Stimulated activated CD4-positive, alpha-beta T cell treated with anti-CD3 and anti-CD28 coated beads, Interleukin-1b, Interleukin-23, amount 100 ng/mL, for 48 hours (primary cell): ENCODE measurements at regions not wholly inside any gene's neighbourhood (a gene's known extent, or its start where the extent isn't known, plus 50 kb on each side); places are given as distances from the start of the nearest gene placed in this dataset.

ENCODE experiments used
- DNase-seq: peaks from one replicate; pipeline ENCODE4 v3.0.0-alpha.2; 2020

- no peak for DNase-seq
These were observed 191.0 kb upstream of the C1orf174 start for GRCh38 chr1:4090976-4091660.

GRCh38 chr1:4091996-4092395 is 191.9 kb upstream of the C1orf174 start:
- no peak for DNase-seq

- DNase-seq = no peak
These were observed 193.9 kb upstream of the C1orf174 start for GRCh38 chr1:4093856-4094565.

GRCh38 chr1:4095433-4095971 is 195.4 kb upstream of the C1orf174 start:
- DNase-seq = no peak

GRCh38 chr1:4101459-4102161 is 201.5 kb upstream of the C1orf174 start:
- DNase-seq = no peak

GRCh38 chr1:4105300-4105880 is 205.3 kb upstream of the C1orf174 start:
- DNase-seq = no peak

- DNase-seq = no peak
These were observed 206.7 kb upstream of the C1orf174 start for GRCh38 chr1:4106731-4107130.

GRCh38 chr1:4107291-4107690 is 207.2 kb upstream of the C1orf174 start:
- DNase-seq = no peak

- no peak for DNase-seq
These were observed 208.3 kb upstream of the C1orf174 start for GRCh38 chr1:4108331-4108730.

GRCh38 chr1:4108758-4109627 is 208.9 kb upstream of the C1orf174 start:
- no peak for DNase-seq

GRCh38 chr1:4109628-4109940 is 209.5 kb upstream of the C1orf174 start:
- DNase-seq = no peak

- DNase-seq = no peak
These were observed 210.8 kb upstream of the C1orf174 start for GRCh38 chr1:4110888-4111287.

- no peak for DNase-seq
These were observed 213.8 kb upstream of the C1orf174 start for GRCh38 chr1:4113897-4114296.

- DNase-seq = no peak
These were observed 215.3 kb upstream of the C1orf174 start for GRCh38 chr1:4115191-4115900.

GRCh38 chr1:4117196-4117595 is 217.1 kb upstream of the C1orf174 start:
- no peak for DNase-seq

- no peak for DNase-seq
These were observed 218.9 kb upstream of the C1orf174 start for GRCh38 chr1:4118746-4119515.

GRCh38 chr1:4119516-4120220 is 219.6 kb upstream of the C1orf174 start:
- no peak for DNase-seq

GRCh38 chr1:4120557-4121292 is 220.7 kb upstream of the C1orf174 start:
- no peak for DNase-seq

GRCh38 chr1:4121293-4121684 is 221.2 kb upstream of the C1orf174 start:
- DNase-seq = no peak
